GM18507 (cell line): ENCODE measurements at regions not wholly inside any gene's neighbourhood (a gene's known extent, or its start where the extent isn't known, plus 50 kb on each side); places are given as distances from the start of the nearest gene placed in this dataset.
"Not testable (repeated sequence)": the region's sequence is repeated elsewhere in the genome, so short reads cannot be mapped to it uniquely, and the experiment has no call there.

Experiments
- DNase-seq: peaks from one replicate; pipeline ENCODE4 v3.0.0; 2011; ENCODE audit warnings: low read depth; ENCODE audit not compliant: insufficient read length; ENCODE audit errors: extremely low spot score
- FAIRE-seq: peaks from 2 replicates; lab custom pipeline; 2011; peaks lifted over from hg19 to GRCh38; lab: Jason Lieb, UNC

GRCh38 chr2:44051593-44052347, 56.0 kb upstream of the LRPPRC start:
- FAIRE-seq (no peak), DNase-seq (no peak)

GRCh38 chr2:44052584-44052983, 56.8 kb upstream of the LRPPRC start:
- no peak for DNase-seq

GRCh38 chr2:44053052-44053451, 57.3 kb upstream of the LRPPRC start:
- DNase-seq, result no peak
- FAIRE-seq, result no peak

More at GRCh38 chr2:44052584-44052983, 56.8 kb upstream of the LRPPRC start:
- no peak for FAIRE-seq

GRCh38 chr2:44053456-44053855, 57.7 kb upstream of the LRPPRC start:
- DNase-seq (no peak), FAIRE-seq (no peak)

DNA sequence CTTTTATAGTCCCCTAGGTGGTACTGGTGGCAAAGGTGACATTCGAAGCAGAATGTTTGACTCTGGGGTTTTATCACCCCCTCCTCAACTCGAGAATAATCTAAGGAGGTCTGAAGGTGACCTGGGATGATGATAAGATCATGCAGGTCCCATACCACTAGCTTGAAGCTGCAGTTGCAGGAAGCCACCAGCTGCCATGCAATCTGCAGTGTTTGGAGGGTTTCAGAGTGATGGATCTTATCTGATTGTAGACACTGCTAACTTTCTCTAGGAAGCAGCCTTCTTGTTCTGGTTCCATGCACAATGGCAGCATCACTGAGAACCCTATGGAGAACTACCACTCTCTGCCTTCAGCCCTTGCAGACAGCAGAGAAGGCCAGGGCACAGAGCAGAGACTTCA, 59.4 kb upstream of the LRPPRC start:
- DNase-seq (no peak), FAIRE-seq (no peak)

DNA sequence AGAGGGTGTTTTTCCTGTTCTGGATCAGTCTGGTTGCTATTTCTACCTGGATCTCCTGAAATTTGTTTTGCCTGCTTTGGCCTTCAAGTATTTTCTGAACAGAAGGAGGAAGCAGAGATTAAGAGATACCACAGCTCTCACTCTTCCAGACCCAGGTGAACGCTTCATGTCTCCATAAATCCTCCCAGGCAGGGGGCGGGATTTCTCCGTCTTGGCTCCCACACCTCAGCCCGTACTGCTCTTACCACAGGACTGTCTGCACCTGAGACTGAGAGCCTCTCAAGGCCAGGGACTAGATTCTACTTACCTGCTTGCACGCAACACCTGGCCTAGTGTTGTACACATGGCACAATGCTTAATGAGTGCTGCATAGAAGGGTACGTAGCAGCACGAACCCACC, 59.9 kb upstream of the LRPPRC start:
- no peak for DNase-seq
- no peak for FAIRE-seq

DNA sequence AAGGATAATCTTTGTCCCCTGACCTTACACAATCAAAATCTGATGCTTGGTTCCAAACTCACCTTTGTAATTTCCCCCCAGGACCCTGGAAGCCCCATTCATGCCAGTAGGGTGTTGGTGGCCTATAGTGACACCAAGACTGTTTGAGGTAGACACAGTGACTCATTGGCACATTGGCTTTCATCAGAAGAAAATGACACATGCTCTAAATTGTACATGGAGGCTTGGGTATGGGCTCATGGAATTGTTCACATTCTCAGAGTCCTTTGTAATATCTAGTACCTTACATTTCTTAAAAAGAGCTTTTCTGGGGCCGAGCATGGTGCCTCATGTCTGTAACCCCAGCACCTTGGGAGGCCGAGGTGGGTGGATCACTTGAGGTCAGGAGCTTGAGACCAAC, 61.2 kb upstream of the LRPPRC start:
- no peak for DNase-seq
- FAIRE-seq, result no peak

- FAIRE-seq, DNase-seq: not testable (repeated sequence)
Measured at GRCh38 chr2:44060286-44060685, 64.5 kb upstream of the LRPPRC start.

DNA sequence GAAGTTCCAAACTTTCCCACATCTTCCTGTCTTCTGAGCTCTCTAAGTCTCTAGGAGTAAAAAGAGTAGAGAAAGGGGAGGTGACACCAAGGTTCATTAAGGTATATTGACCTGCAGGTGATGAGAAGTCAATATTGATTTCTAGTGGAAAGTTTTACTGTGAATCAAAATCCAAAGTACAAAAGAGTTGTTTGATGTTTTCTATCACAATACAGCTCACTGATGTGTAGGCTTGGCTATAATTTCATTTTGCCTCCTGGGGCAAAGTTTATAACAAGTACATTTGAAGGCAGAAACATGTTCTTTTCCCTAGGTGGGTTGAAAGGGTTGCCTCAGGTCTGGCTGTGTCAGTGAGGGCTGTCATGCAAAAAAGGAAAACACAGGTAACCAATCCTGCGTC, 65.2 kb upstream of the LRPPRC start:
- DNase-seq, result no peak
- FAIRE-seq, result no peak

DNA sequence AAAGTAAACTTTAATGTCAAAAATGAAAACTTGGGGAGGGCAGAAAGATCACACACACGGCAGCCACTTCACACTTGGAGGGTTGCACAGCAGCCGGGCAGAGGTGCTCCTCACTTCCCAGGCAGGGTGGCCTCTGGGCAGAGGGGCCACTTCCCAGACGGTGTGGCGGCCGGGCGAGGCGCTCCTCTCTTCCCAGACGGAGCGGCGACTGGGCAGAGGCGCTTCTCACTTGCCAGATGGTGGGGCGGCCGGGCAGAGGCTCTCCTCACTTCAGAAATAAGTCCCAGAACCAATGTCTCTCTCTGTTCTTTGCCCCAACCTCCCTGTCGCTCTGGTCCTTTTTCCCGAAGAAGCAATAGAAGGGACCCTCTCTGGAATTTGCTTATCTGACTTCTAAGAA, 65.7 kb upstream of the LRPPRC start:
- DNase-seq (no peak), FAIRE-seq (no peak)

DNA sequence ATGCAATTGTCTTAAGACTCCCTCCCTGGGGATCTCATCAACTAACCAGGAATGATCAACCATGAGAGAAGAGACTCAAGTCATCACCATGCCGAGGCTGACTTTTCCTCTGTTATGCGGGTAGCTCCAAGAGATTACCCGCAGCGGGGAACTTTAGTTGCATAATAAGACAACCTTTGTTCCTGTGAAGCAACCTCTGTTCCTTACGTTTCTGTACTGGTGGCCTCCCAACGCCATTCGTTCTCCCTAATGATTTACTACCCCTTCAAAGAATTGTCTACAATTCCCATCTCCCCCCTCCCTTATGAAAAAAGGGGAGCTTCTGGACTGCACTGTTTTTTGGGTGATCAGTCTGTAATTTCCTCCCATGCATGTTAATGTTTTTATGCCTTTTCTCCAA, 66.1 kb upstream of the LRPPRC start:
- no peak for DNase-seq
- FAIRE-seq, result no peak

DNA sequence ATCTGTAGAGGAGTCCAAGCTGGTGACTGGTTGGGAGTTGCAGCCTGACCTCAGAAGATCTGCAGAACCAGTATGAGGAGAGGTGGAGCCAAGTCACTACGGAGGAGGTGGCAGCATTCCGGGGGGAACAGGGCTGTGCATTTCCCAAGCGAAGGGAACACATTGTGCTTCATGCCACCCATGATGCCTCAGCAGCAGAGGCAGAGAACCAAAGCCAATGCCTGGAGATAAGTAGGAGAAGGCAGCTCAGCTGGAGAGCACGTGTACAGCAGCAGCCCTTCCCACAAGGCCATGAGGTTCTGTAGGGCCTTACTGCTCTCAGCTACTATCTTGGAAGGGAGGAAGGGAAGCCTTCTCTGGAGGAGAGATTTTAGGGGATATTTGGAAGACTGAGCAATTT, 67.2 kb upstream of the LRPPRC start:
- no peak for FAIRE-seq
- no peak for DNase-seq

DNA sequence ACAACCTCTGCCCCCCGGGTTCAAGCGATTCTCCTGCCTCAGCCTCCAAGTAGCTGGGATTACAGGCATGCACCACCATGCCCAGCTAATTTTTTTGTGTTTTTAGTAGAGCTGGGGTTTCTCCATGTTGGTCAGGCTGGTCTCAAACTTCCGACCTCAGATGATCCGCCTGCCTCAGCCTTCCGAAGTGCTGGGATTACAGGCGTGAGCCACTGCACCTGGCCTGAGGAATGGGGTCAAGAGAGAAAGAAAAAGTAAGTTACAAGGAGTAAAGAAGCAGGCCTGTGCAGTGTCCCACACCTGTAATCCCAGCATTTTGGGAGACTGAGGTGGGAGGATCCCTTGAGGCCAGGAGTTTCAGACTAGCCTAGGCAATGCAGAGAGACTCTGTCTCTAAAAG, 68.5 kb upstream of the LRPPRC start:
- FAIRE-seq, DNase-seq: not testable (repeated sequence)

DNA sequence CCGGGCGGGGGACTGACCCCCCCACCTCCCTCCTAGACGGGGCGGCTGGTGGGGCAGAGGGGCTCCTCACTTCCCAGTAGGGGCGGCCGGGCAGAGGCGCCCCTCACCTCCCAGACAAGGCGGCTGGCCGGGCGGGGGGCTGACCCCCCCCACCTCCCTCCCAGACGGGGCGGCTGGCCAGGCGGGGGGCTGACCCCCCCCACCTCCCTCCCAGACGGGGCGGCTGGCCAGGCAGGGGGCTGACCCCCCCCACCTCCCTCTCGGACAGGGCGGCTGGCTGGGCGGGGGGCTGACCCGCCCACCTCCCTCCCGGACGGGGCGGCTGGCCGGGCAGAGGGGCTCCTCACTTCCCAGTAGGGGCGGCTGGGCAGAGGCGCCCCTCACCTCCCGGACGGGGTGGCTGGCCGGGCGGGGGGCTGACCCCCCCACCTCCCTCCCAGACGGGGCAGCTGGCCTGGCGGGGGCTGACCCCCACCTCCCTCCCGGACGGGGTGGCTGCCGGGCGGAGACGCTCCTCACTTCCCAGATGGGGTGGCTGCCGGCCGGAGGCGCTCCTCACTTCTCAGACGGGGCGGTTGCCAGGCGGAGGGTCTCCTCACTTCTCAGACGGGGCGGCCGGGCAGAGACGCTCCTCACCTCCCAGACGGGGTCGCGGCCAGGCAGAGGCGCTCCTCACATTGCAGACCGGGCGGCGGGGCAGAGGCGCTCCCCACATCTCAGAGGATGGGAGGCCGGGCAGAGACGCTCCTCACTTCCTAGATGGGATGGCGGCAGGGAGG, 71.4 kb upstream of the LRPPRC start:
- DNase-seq, FAIRE-seq: not testable (repeated sequence)

- FAIRE-seq, DNase-seq: not testable (repeated sequence)
Measured at GRCh38 chr2:44067791-44068181, 72.0 kb upstream of the LRPPRC start.

DNA sequence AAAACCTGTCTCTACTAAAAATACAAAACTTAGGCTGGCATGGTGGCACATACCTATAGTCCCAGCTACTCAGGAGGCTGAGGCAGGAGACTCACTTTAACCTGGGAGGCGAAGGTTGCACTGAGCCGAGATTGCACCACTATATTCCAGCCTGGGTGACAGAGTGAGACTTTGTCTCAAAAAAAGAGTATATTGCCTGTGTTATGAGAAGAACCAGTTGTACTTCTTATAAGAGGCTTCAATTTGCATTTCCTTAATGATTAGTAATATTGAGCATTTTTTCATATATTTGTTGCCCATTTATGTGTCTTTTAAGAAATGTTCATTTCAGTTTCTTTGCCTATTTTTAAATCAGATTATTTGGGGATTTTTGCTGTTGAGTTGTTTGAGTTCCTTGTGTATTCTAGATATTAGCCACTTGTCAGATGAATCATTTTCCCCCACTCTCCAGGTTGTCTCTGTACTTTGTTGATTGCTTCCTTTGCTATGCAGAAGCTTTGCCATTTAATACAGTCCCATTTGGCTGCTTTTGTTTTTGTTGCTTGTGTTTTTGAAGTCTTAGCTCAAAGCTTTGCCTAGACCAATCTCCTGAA, 75.8 kb upstream of the LRPPRC start:
- DNase-seq (no peak), FAIRE-seq (no peak)

- FAIRE-seq, result not testable (repeated sequence)
Measured at GRCh38 chr2:44073667-44074066, 77.9 kb upstream of the LRPPRC start.

DNA sequence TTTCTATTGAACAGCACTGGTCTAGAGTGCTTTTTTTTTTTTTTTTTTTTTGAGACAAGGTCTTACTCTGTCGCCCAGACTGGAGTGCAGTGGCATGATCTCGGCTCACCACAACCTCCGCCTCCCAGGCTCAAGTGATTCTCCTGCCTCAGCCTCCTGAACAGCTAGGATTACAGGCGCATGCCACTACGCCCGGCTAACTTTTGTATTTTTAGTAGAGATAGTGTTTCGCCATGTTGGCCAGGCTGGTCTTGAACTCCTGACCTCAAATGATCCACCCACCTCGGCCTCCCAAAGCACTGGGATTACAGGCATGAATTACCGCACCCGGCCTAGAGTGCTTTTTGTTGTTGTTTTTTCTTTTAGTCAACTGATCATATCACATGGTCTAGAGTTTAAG, 79.0 kb upstream of the LRPPRC start:
- not testable (repeated sequence) for DNase-seq, FAIRE-seq

More at GRCh38 chr2:44073667-44074066, 77.9 kb upstream of the LRPPRC start:
- not testable (repeated sequence) for DNase-seq

DNA sequence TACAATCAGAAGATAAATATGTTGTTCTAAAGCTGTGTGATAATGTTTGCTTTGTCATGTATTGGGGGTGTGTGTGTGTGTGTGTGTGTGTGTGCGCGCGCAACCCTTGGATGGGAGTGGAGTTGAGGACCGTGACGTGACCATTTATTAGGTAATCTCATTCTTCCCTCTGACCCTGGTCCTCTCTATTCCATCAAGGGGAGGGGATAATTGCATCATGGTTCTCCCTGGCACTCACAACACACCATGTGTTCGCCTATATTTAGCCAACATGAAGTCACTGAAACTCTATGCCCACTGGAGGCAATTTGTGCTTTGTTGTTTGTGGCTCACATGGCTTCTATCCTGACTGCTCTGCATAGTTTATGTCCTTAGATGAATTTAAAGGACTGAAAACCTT, 79.8 kb upstream of the LRPPRC start:
- FAIRE-seq (no peak), DNase-seq (no peak)

GRCh38 chr2:44077942-44078511, 82.2 kb upstream of the LRPPRC start:
- FAIRE-seq (no peak), DNase-seq (no peak)
